OCI-LY7 (cell line): ENCODE measurements at regions not wholly inside any gene's neighbourhood (a gene's known extent, or its start where the extent isn't known, plus 50 kb on each side); places are given as distances from the start of the nearest gene placed in this dataset.

ENCODE experiments used
- BruUV-seq: library from RNA; stranded (reverse); fragments of 400-500 nt; replicated peaks from 2 replicates; lab custom pipeline; 2021; lab: Mats Ljungman, UMichigan
- CTCF ChIA-PET: fragments of 300-600 bp; sonication (Branson Sonifier 250); formaldehyde crosslinking; loops from one replicate; lab custom pipeline; 2022; ENCODE audit warnings: antibody characterized with exemption; ENCODE audit not compliant: unreplicated experiment; lab: Charles Lee
- POLR2A ChIA-PET: fragments of 300-600 bp; sonication (Branson Sonifier 250); formaldehyde crosslinking; loops from one replicate; lab custom pipeline; 2022; ENCODE audit warnings: antibody characterized with exemption; lab: Charles Lee
- DNase-seq: peaks from one replicate; pipeline ENCODE4 v3.0.0-alpha.2; 2015; ENCODE audit warnings: low spot score
- H2AFZ ChIP-seq: fragments of 200-600 bp; sonication (generic), shearing (Covaris generic); 2 replicates; pipeline ENCODE4 v1.6.1; 2014; ENCODE audit warnings: mild to moderate bottlenecking, antibody characterized with exemption, low read length, moderate library complexity
- H3K27ac ChIP-seq: fragments of 200-600 bp; sonication (generic); 2 replicates; pipeline ENCODE4 v1.5.1; 2014; ENCODE audit warnings: mixed run types, low read depth, mild to moderate bottlenecking, moderate library complexity, low read length, inconsistent platforms; ENCODE audit not compliant: poor library complexity, severe bottlenecking
- H3K36me3 ChIP-seq: fragments of 200-600 bp; sonication (generic); 2 replicates; pipeline ENCODE4 v1.6.1; 2014; ENCODE audit warnings: mild to moderate bottlenecking, antibody characterized with exemption, low read length, moderate library complexity, mixed read lengths; ENCODE audit not compliant: insufficient read depth
- H3K4me1 ChIP-seq: fragments of 200-600 bp; sonication (generic); 2 replicates; pipeline ENCODE4 v1.5.1; 2014; ENCODE audit warnings: mild to moderate bottlenecking, low read length; ENCODE audit not compliant: insufficient read depth, poor library complexity, severe bottlenecking
- H3K4me2 ChIP-seq: fragments of 200-600 bp; sonication (generic); 2 replicates; pipeline ENCODE4 v1.6.1; 2014; ENCODE audit warnings: mild to moderate bottlenecking, low read length
- H3K4me3 ChIP-seq: fragments of 200-600 bp; sonication (generic); 2 replicates; pipeline ENCODE4 v1.5.1; 2014; ENCODE audit warnings: mild to moderate bottlenecking, low read depth, low read length; ENCODE audit not compliant: poor library complexity, severe bottlenecking
- H3K79me2 ChIP-seq: fragments of 200-600 bp; sonication (generic); 2 replicates; pipeline ENCODE4 v1.6.1; 2016; ENCODE audit warnings: low read depth, mild to moderate bottlenecking, low read length, moderate library complexity, mixed read lengths; ENCODE audit not compliant: insufficient read depth
- H3K9me2 ChIP-seq: fragments of 200-600 bp; sonication (generic); 2 replicates; pipeline ENCODE4 v1.6.1; 2016; ENCODE audit warnings: mild to moderate bottlenecking, low read length, mixed read lengths; ENCODE audit not compliant: insufficient read depth
- H3K9me3 ChIP-seq: fragments of 200-600 bp; sonication (generic); 2 replicates; pipeline ENCODE4 v1.6.1; 2014; ENCODE audit warnings: mild to moderate bottlenecking, mixed run types, low read length, mixed read lengths
- H4K20me1 ChIP-seq: fragments of 200-600 bp; sonication (generic); 2 replicates; pipeline ENCODE4 v1.6.1; 2014; ENCODE audit warnings: mild to moderate bottlenecking, antibody characterized with exemption, low read length, moderate library complexity, mixed read lengths; ENCODE audit not compliant: insufficient read depth
- EZH2phosphoT487 ChIP-seq: fragments of 200-600 bp; sonication (generic); IDR thresholded peaks from 2 replicates; pipeline ENCODE4 v1.6.1; 2018; ENCODE audit warnings: low read depth, borderline replicate concordance, mild to moderate bottlenecking, mixed run types, antibody characterized with exemption, low read length, moderate library complexity, mixed read lengths
- intact Hi-C: fragments of 100-400 bp; cut with micrococcal nuclease; formaldehyde crosslinking; loops from one replicate; pipeline ENCODE4 v1.10.0; 2022; ENCODE audit not compliant: unreplicated experiment
- TF ChIP-seq, protein P1 (sequence below): fragments of 200-600 bp; sonication (generic); conservative IDR thresholded peaks from 2 replicates; pipeline ENCODE4 v1.5.1; 2014; ENCODE audit warnings: mild to moderate bottlenecking, antibody characterized with exemption, low read length, moderate library complexity, mixed read lengths

DNA sequence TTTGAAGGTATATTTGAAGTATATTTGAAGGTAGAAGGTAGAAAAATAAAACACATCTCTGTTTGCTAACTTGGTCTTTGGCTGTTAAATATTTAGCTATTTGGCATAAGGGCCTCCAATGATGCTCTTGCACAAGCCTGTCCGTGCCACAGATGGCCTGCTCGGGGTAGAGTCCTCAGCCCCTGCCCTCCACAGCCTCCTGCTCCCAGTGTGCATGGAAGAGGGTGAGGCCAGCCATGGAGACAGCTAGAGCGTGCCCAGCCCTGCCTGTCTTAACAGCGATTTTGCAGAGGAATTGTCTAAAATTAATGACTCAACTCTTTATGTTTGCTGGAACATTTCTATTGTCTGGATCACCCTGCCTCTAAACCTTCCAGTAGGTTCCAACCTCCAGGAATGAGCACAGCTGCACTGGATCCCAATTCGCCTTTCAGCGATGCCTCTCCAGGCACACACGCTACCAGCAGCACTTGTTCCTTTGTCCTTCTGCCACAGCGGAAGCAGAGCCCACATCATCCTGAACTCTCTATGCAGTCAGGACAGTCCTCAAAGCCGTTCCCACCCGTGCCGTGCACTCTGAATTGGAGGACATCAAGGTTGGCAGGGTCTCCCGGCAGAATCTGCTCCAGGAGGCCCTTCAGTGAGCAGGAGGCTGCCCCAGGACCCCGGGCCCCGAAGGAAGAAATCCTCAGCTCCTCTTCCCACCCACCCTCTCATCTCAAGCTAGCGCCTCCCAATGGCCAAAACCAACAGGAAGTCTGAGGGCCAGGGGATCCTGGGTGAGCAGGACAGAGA lies 254.0 kb upstream of the IRX1 start:
- TF ChIP-seq, protein P1, sequence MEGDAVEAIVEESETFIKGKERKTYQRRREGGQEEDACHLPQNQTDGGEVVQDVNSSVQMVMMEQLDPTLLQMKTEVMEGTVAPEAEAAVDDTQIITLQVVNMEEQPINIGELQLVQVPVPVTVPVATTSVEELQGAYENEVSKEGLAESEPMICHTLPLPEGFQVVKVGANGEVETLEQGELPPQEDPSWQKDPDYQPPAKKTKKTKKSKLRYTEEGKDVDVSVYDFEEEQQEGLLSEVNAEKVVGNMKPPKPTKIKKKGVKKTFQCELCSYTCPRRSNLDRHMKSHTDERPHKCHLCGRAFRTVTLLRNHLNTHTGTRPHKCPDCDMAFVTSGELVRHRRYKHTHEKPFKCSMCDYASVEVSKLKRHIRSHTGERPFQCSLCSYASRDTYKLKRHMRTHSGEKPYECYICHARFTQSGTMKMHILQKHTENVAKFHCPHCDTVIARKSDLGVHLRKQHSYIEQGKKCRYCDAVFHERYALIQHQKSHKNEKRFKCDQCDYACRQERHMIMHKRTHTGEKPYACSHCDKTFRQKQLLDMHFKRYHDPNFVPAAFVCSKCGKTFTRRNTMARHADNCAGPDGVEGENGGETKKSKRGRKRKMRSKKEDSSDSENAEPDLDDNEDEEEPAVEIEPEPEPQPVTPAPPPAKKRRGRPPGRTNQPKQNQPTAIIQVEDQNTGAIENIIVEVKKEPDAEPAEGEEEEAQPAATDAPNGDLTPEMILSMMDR = no peak
- no peak for TF ChIP-seq EZH2phosphoT487
- Histone ChIP-seq H3K4me1 (no peaks in the 10 kb centered on the region), H3K4me2 (no peak overlapping the region), H3K27ac (no peak overlapping the region), H3K36me3 (no peaks in the 10 kb centered on the region), H3K4me3 (no peak overlapping the region), H3K9me2 (no peaks in the 10 kb centered on the region), H4K20me1 (no peaks in the 10 kb centered on the region), H2AFZ (no peak overlapping the region), H3K9me3 (no peaks in the 10 kb centered on the region), H3K79me2 (no peaks in the 10 kb centered on the region)
- intact Hi-C loops = no loop called here
- CTCF ChIA-PET = no interaction called here
- POLR2A ChIA-PET = no interaction called here
- no TSS peak for BruUV-seq
- no peak for DNase-seq

DNA sequence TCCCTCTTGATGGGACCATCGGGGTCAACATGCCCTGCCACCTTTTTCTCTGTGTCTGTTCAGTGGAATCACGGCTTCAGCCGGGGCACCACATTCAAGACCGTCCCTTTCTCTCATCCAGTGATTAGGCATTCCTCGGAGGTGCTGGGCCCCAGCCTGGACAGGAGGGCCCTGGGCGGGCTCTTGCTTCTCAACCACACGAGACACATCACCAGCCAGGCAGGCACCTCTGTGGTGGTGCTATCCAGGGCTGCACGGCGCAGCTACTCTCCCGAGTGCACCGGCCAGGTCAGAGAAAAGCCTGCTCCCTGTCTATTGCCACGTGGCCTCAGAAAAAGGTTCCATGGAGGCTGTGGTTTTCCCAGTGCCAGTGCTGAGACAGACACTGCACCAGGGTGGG lies 255.2 kb upstream of the IRX1 start:
- Histone ChIP-seq H4K20me1 (no peaks in the 10 kb centered on the region), H3K9me3 (no peaks in the 10 kb centered on the region), H3K79me2 (no peaks in the 10 kb centered on the region), H2AFZ (no peak overlapping the region), H3K4me3 (no peak overlapping the region), H3K9me2 (no peaks in the 10 kb centered on the region), H3K4me1 (no peaks in the 10 kb centered on the region), H3K27ac (no peak overlapping the region), H3K36me3 (no peaks in the 10 kb centered on the region), H3K4me2 (no peak overlapping the region)
- intact Hi-C loops = no loop called here
- no TSS peak for BruUV-seq
- DNase-seq = no peak
- TF ChIP-seq EZH2phosphoT487 = no peak
- TF ChIP-seq, protein P1 = no peak
- POLR2A ChIA-PET = no interaction called here
- CTCF ChIA-PET = interaction anchor here (0.6 kb wide), 1 partner anchor 1527 kb away, joined by 5 read pairs; no protein-coding TSS in a partner anchor

DNA sequence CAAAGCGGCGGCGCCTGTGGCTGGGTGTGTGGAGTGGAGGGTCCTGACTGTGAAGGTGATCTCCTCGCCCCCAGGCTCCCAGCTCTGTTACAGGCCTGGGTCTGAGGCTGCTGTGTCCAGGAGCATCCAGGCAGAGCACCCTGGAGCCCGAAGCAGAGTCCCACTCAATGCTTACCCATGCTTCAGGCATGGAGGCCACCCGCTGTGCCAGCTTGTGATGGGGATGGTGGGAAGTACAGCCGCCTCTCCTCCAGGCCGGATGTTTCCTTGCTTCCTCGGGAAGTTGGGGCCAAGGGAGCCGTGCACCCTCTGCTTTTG lies 255.9 kb upstream of the IRX1 start:
- intact Hi-C loops = no loop called here
- no peak overlapping the region for H2AFZ ChIP-seq
- no peaks in the 10 kb centered on the region for H3K4me1 ChIP-seq
- DNase-seq = no peak
- H3K9me2 ChIP-seq = no peaks in the 10 kb centered on the region
- CTCF ChIA-PET = no interaction called here
- H3K36me3 ChIP-seq = no peaks in the 10 kb centered on the region
- no peak for TF ChIP-seq EZH2phosphoT487
- TF ChIP-seq, protein P1 = no peak
- H3K79me2 ChIP-seq = no peaks in the 10 kb centered on the region
- no peaks in the 10 kb centered on the region for H4K20me1 ChIP-seq
- POLR2A ChIA-PET = no interaction called here
- H3K4me3 ChIP-seq = no peak overlapping the region
- no TSS peak for BruUV-seq
- no peak overlapping the region for H3K27ac ChIP-seq
- H3K4me2 ChIP-seq = no peak overlapping the region
- H3K9me3 ChIP-seq = no peaks in the 10 kb centered on the region
